Endothelial cell of umbilical vein (primary cell): ENCODE measurements at regions not wholly inside any gene's neighbourhood (a gene's known extent, or its start where the extent isn't known, plus 50 kb on each side); places are given as distances from the start of the nearest gene placed in this dataset.

Experiments used
- BruUV-seq: library from RNA; stranded (reverse); fragments of 400-500 nt; replicated peaks from 2 replicates; lab custom pipeline; 2021; lab: Mats Ljungman, UMichigan
- CTCF ChIA-PET: fragments of 300-600, 350-600 bp; sonication (Branson Sonifier 250); formaldehyde crosslinking; loops from one replicate; lab custom pipeline; 2021; ENCODE audit warnings: antibody characterized with exemption, inconsistent platforms; lab: Charles Lee
- POLR2A ChIA-PET: fragments of 300-600, 350-600 bp; sonication (Branson Sonifier 250); formaldehyde crosslinking; loops from one replicate; lab custom pipeline; 2021; ENCODE audit warnings: antibody characterized with exemption, inconsistent platforms; lab: Charles Lee
- DNase-seq: peaks from one replicate; pipeline ENCODE4 v3.0.0-alpha.2; 2011; ENCODE audit warnings: low read depth, low spot score
- FAIRE-seq: peaks from 2 replicates; lab custom pipeline; 2011; peaks lifted over from hg19 to GRCh38; lab: Jason Lieb, UNC
- H2AFZ ChIP-seq: 2 replicates; pipeline ENCODE4 v1.6.0; 2012; ENCODE audit warnings: low read depth, low read length, control low read depth, inconsistent platforms
- H3K27ac ChIP-seq: 2 replicates; pipeline ENCODE4 v1.5.1; 2011; ENCODE audit warnings: low read depth, mild to moderate bottlenecking, control low read depth, low read length, moderate library complexity; ENCODE audit not compliant: insufficient read depth
- H3K27me3 ChIP-seq, 2 experiments: 2 replicates each; pipeline versions ENCODE4 v1.6.0 to v1.6.1; 2011; ENCODE audit warnings: low read length in 2 of 2, mixed read lengths in 1 of 2; ENCODE audit not compliant: control insufficient read depth in 2 of 2, insufficient read depth in 2 of 2
- H3K36me3 ChIP-seq, 2 experiments: 2 replicates in 1 of 2; 3 replicates in 1 of 2; pipeline ENCODE4 v1.5.1; 2011; ENCODE audit warnings: low read length in 2 of 2, mild to moderate bottlenecking in 1 of 2, moderate library complexity in 1 of 2; ENCODE audit not compliant: control insufficient read depth in 2 of 2, insufficient read depth in 2 of 2; ENCODE audit errors: extremely low read depth in 1 of 2
- H3K4me1 ChIP-seq: 3 replicates; pipeline ENCODE4 v1.5.1; 2011; ENCODE audit warnings: mild to moderate bottlenecking, low read length; ENCODE audit not compliant: control insufficient read depth, insufficient read depth; ENCODE audit errors: extremely low read depth
- H3K4me2 ChIP-seq: 2 replicates; pipeline ENCODE4 v1.6.1; 2011; ENCODE audit warnings: low read length, control low read depth, mixed read lengths; ENCODE audit not compliant: insufficient read depth
- H3K4me3 ChIP-seq, 3 experiments: fragments of 200-600 bp in 1 of 3; sonication (generic), shearing (Covaris generic) in 1 of 3; replicated peaks in 1 of 3; 2 replicates each; pipeline ENCODE4 v1.5.1; 2011 to 2016; ENCODE audit warnings: control low read depth in 3 of 3, low read length in 3 of 3, mild to moderate bottlenecking in 2 of 3, inconsistent platforms in 1 of 3, low read depth in 1 of 3, moderate library complexity in 1 of 3; ENCODE audit not compliant: insufficient read depth in 1 of 3
- H3K79me2 ChIP-seq: 2 replicates; pipeline ENCODE4 v1.6.0; 2012; ENCODE audit warnings: low read length, inconsistent platforms; ENCODE audit not compliant: control insufficient read depth, insufficient read depth
- H3K9ac ChIP-seq: replicated peaks from 2 replicates; pipeline ENCODE3; 2011; ENCODE audit warnings: low read length, control low read depth; ENCODE audit not compliant: insufficient read depth; ENCODE audit errors: extremely low read depth
- H3K9me1 ChIP-seq: replicated peaks from 3 replicates; pipeline ENCODE4 v1.6.0; 2011; ENCODE audit warnings: mild to moderate bottlenecking, low read length; ENCODE audit not compliant: control insufficient read depth, insufficient read depth; ENCODE audit errors: extremely low read depth
- H3K9me3 ChIP-seq: replicated peaks from 2 replicates; pipeline ENCODE4 v1.5.1; 2012; ENCODE audit warnings: low read length, inconsistent platforms; ENCODE audit not compliant: control insufficient read depth, insufficient read depth
- H4K20me1 ChIP-seq: replicated peaks from 2 replicates; pipeline ENCODE3; 2011; ENCODE audit warnings: mild to moderate bottlenecking, low read length; ENCODE audit not compliant: control insufficient read depth, insufficient read depth; ENCODE audit errors: extremely low read depth
- CTCF ChIP-seq, 2 donors: IDR thresholded peaks; 1 replicate in 1 of 2; 2 replicates in 1 of 2; pipeline ENCODE4 v1.5.1; 2011; ENCODE audit warnings: low read length in 2 of 2, mild to moderate bottlenecking in 2 of 2, moderate library complexity in 2 of 2, control low read depth in 1 of 2, inconsistent platforms in 1 of 2, low read depth in 1 of 2; ENCODE audit not compliant: insufficient read depth in 1 of 2; ENCODE audit errors: extremely low read depth in 1 of 2
- EZH2 ChIP-seq: IDR thresholded peaks from 2 replicates; pipeline ENCODE4 v1.6.1; 2012; ENCODE audit warnings: borderline replicate concordance, low read depth, mild to moderate bottlenecking, moderate library complexity, low read length, inconsistent platforms; ENCODE audit not compliant: severe bottlenecking
- FOS ChIP-seq: IDR thresholded peaks from 2 replicates; pipeline ENCODE4 v1.6.1; 2011; ENCODE audit warnings: mild to moderate bottlenecking, low read length, moderate library complexity, borderline replicate concordance; ENCODE audit not compliant: insufficient read depth
- GATA2 ChIP-seq: IDR thresholded peaks from 2 replicates; pipeline ENCODE4 v1.7.0; 2011; ENCODE audit warnings: low read depth, mild to moderate bottlenecking, moderate library complexity, mixed read lengths, low read length; ENCODE audit not compliant: insufficient read length, insufficient read depth
- JUN ChIP-seq: IDR thresholded peaks from 2 replicates; pipeline ENCODE4 v1.6.1; 2011; ENCODE audit warnings: borderline replicate concordance, low read depth; ENCODE audit not compliant: insufficient read length, insufficient read depth
- MAX ChIP-seq: IDR thresholded peaks from 2 replicates; pipeline ENCODE4 v1.6.1; 2011; ENCODE audit not compliant: insufficient read depth, insufficient read length
- MYC ChIP-seq: IDR thresholded peaks from one replicate; pipeline ENCODE4 v1.6.1; 2011; ENCODE audit warnings: mild to moderate bottlenecking, low read depth, low read length
- POLR2A ChIP-seq: IDR thresholded peaks from 2 replicates; pipeline ENCODE4 v1.6.1; 2012; ENCODE audit warnings: low read depth, mild to moderate bottlenecking, control low read depth, low read length
- POLR2AphosphoS5 ChIP-seq: IDR thresholded peaks from 2 replicates; pipeline ENCODE4 v1.6.1; 2012; ENCODE audit warnings: low read depth, mild to moderate bottlenecking, control low read depth, low read length, moderate library complexity; ENCODE audit not compliant: insufficient read depth
- dilution Hi-C: fragments of 300-500 bp; cut with MboI; formaldehyde crosslinking; loops from one replicate; pipeline ENCODE4 v1.15.0; 2019; ENCODE audit warnings: low sequenced_read_pairs; ENCODE audit not compliant: extremely low pct_ligation_motif_present
- intact Hi-C: fragments of 100-400 bp; cut with micrococcal nuclease; formaldehyde crosslinking; loops from one replicate; pipeline ENCODE4 v1.10.0; 2022

GRCh38 chr2:145918951-145919350 lies 1399.0 kb upstream of the ZEB2 start:
- H3K27me3 ChIP-seq = no peaks in the 10 kb centered on the region
- no peaks in the 10 kb centered on the region for H4K20me1 ChIP-seq
- no peak overlapping the region for H3K27ac ChIP-seq
- H3K4me2 ChIP-seq = no peak overlapping the region
- no peaks in the 10 kb centered on the region for H3K4me1 ChIP-seq
- dilution Hi-C loops = no loop called here
- H3K9me3 ChIP-seq = no peaks in the 10 kb centered on the region
- H3K9me1 ChIP-seq = no peaks in the 10 kb centered on the region
- FAIRE-seq = no peak
- DNase-seq = peak; percentile 10
- H2AFZ ChIP-seq = peak overlapping the region; percentile 21
- no peaks in the 10 kb centered on the region for H3K79me2 ChIP-seq
- CTCF ChIA-PET = interaction anchor here (1.1 to 4.2 kb wide), 5 partner anchors 9 to 1398 kb away, joined by 3 to 25 read pairs (median 3); no protein-coding TSS in a partner anchor
- intact Hi-C loops = no loop called here
- no peak overlapping the region for H3K4me3 ChIP-seq
- TF ChIP-seq CTCF (IDR thresholded peaks at IDR 0.05; ENCODE audit: extremely low read depth in 1 of 2, insufficient read depth in 1 of 2, low read depth in 1 of 2, low read length in 2 of 2) (no peak), MYC (no peak), JUN (no peak), EZH2 (no peak), MAX (no peak), POLR2A (no peak), FOS (no peak), GATA2 (no peak), POLR2AphosphoS5 (no peak)
- POLR2A ChIA-PET = no interaction called here
- no peaks in the 10 kb centered on the region for H3K36me3 ChIP-seq
- no peak overlapping the region for H3K9ac ChIP-seq
- BruUV-seq = no TSS peak
